Gastroesophageal sphincter (tissue), 3 donors: ENCODE measurements at regions not wholly inside any gene's neighbourhood (a gene's known extent, or its start where the extent isn't known, plus 50 kb on each side); places are given as distances from the start of the nearest gene placed in this dataset.

Experiments used
- CTCF ChIP-seq, 4 experiments: fragments of 200-600 bp in 2 of 4; fragments of 450-650 bp in 2 of 4; sonication (generic) in 1 of 4; IDR thresholded peaks; one replicate each; pipeline ENCODE4 v1.5.1; 2017 to 2019; ENCODE audit warnings: antibody characterized with exemption in 4 of 4, mild to moderate bottlenecking in 2 of 4, moderate library complexity in 2 of 4
- POLR2A ChIP-seq, 2 donors: fragments of 450-650 bp; IDR thresholded peaks; one replicate each; pipeline ENCODE4 v1.6.1; 2017; ENCODE audit warnings: antibody characterized with exemption in 2 of 2, mild to moderate bottlenecking in 2 of 2, moderate library complexity in 1 of 2

- TF ChIP-seq POLR2A (IDR thresholded peaks at IDR 0.05) (no peak), CTCF (IDR thresholded peaks at IDR 0.05) (no peak)
Observed at GRCh38 chr6:99818161-99818560, 175.9 kb downstream of the MCHR2 start.
